ENCODE measurements at regions not wholly inside any gene's neighbourhood (a gene's known extent, or its start where the extent isn't known, plus 50 kb on each side); places are given as distances from the start of the nearest gene placed in this dataset.
"Not testable (repeated sequence)": the region's sequence is repeated elsewhere in the genome, so short reads cannot be mapped to it uniquely, and the experiment has no call there.

DNA sequence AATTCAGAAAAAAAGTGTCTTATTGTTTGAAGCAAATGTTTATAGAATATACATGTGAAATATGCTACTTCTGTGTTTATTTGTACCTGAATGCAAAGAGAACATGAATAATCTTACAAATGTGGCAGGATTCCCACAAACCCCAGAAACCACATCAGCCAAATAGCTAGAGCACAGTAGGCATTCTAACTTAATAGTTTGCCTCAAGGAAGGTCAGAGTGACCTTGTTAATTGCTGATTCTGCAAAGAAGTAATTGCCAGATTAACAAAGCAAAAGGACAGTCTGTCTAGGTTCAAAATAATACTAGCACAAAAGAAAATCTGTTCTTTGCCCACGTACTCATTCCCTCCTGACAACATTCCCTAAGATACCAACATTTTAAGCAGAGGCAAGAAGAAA, 604.0 kb downstream of the PYDC2 start:
- no peaks in the 10 kb centered on the region for H3K4me1 ChIP-seq (ENCODE audit: insufficient read depth, low read length)
- H3K9me3 ChIP-seq (ENCODE audit: low read depth, low read length), result no peaks in the 10 kb centered on the region
- H3K27me3 ChIP-seq (ENCODE audit: insufficient read depth, low read length), result no peaks in the 10 kb centered on the region
- no peak overlapping the region for H3K4me3 ChIP-seq (ENCODE audit: low read length)

- H3K9me3 ChIP-seq (ENCODE audit: low read depth, low read length); H3K4me1 ChIP-seq (ENCODE audit: insufficient read depth, low read length); H3K27me3 ChIP-seq (ENCODE audit: insufficient read depth, low read length); H3K4me3 ChIP-seq (ENCODE audit: low read length): not testable (repeated sequence)
These were observed 605.3 kb downstream of the PYDC2 start for GRCh38 chr3:192066253-192066652.

DNA sequence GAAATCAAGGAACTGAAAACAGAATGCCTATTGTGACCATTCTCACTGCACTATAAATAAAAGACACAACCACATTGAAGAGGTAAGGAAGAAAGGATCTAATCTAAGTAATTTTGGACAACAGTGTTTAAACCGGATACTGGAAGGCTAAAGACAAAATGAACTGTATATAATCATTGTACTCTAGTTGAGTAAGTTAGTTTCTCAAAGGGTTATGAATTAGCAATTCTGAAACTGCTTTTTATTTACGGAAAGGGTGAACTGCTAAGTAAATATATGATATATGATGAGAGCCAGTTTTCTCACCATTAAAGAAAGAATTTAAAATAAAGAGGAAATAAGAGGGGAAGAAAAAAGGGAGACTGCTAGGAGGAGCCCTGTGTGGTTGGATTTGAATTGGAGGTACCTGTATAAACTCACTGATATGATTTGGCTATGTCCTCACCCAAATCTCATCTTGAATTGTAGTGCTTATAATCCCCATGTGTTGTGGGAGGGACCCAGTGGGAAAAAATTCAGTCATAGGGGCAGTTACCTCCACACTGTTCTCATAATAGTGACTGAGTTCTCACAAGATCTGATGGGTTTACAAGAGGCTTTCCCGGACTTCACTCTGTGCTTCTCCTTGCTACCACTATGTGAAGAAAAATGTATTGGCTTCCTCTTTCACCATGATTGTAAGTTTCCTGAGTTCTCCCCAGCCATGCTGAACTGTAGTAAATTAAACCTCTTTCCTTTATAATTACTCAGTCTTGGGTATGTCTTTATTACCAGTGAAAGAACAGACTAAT, 607.7 kb downstream of the PYDC2 start:
- no peak overlapping the region for H3K4me3 ChIP-seq (ENCODE audit: low read length)
- H3K4me1 ChIP-seq (ENCODE audit: insufficient read depth, low read length), result no peaks in the 10 kb centered on the region
- H3K9me3 ChIP-seq (ENCODE audit: low read depth, low read length), result no peaks in the 10 kb centered on the region
- H3K27me3 ChIP-seq (ENCODE audit: insufficient read depth, low read length), result no peaks in the 10 kb centered on the region

DNA sequence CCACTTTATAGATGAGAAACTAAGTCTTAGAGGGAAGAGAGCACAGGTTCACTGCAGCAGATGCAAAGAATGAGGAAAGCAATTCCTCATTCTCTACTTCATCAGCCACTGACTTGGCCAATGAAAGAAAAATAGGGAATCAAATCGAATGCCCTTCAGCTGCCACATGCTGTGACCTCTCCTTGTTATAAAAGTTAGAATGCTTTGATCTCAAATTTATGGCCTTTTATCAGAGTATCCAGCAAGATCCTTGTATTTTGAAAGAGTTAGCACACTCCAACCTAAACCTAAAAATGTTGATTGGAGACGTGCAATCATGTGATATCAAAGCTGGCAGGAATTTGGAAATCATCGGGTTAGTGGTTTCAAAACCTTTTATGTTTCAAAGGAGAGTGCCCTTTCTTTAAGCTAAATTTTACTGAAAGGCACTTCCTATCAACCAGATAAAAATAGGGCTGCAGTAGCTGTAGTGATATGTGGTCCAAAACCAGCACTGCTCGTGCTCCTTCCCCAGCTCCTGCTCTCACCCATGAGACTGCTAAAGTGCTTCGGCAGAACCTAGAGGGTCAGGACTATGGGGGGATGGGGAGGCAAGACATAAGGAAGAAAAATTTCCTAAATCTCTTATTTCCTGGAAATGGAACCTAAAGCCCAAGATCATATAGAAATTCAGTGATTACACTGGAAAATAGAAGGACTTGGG, 617.0 kb downstream of the PYDC2 start:
- H3K4me1 ChIP-seq (ENCODE audit: insufficient read depth, low read length), result no peaks in the 10 kb centered on the region
- H3K27me3 ChIP-seq (ENCODE audit: insufficient read depth, low read length), result no peaks in the 10 kb centered on the region

DNA sequence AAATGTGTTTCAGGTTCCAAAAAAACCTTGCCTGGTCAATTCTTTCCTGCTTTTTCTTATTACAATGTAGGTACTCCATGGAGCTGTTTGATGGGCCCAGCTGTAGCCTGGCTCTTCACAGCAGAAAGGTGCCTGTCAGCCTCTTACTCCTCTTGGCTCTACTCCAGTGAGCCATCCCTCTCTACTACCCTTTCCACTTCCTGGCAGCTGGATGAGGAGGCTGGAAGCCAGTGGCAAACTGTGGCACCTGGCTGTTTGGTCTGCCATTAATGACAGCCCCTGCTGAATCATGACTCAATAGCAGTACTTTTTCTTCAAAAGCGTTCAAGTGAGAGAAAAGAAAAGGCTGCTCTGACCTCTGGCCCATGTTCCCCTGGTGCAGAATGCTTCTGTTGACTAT, 618.1 kb downstream of the PYDC2 start:
- Histone ChIP-seq H3K4me1 (ENCODE audit: insufficient read depth, low read length) (no peaks in the 10 kb centered on the region), H3K4me3 (ENCODE audit: low read length) (no peak overlapping the region), H3K27me3 (ENCODE audit: insufficient read depth, low read length) (no peaks in the 10 kb centered on the region), H3K9me3 (ENCODE audit: low read depth, low read length) (no peaks in the 10 kb centered on the region)

More for the DNA sequence above, 617.0 kb downstream of the PYDC2 start:
- Histone ChIP-seq H3K9me3 (ENCODE audit: low read depth, low read length) (no peaks in the 10 kb centered on the region), H3K4me3 (ENCODE audit: low read length) (no peak overlapping the region)

- Histone ChIP-seq H3K27me3 (ENCODE audit: insufficient read depth, low read length) (no peaks in the 10 kb centered on the region), H3K4me1 (ENCODE audit: insufficient read depth, low read length) (no peaks in the 10 kb centered on the region), H3K9me3 (ENCODE audit: low read depth, low read length) (no peaks in the 10 kb centered on the region), H3K4me3 (ENCODE audit: low read length) (no peak overlapping the region)
These were observed 619.4 kb downstream of the PYDC2 start for GRCh38 chr3:192080336-192080735.

DNA sequence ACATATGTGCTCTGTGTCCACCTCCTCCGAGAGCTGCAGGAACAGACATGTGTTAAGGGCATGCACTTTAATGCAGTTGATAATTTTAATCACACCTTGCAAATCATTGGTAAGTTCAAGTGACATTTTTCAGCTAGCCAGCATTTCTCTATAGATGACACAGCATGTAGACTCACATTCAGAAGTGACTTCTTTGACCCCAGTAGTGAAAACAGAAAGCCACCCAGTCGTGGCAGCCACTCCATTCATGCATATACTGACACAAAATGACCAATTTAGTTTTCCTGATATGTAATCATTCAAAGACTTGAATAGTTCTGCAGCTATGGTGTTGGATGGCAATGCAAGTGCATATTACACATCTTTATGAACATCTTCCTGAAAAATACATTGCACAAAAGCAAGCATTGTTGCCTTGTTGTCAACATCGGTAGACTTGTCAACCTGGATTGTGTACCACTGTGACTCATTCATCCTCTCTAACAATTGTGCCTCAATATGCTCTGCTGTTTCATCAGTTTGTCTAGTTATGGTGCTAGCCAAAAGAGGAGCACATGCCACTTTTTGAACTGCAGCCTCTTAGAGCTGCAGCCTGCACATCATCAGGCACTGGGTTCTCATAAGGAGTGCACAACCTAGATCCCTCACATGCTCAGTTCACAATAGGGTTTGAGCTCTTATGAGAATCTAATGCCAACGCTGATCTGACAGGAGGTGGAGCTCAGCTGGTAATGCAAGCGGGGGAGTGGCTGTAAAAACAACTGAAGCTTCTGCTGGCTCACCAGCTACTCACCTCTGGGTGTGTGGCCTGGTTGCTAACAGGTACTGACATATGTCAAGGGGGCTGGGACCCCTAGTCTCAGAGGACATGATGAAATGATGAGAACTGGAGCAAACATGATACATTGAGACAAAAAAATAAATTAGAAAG, 622.0 kb downstream of the PYDC2 start:
- H3K4me3 ChIP-seq (ENCODE audit: low read length), result no peak overlapping the region
- no peaks in the 10 kb centered on the region for H3K4me1 ChIP-seq (ENCODE audit: insufficient read depth, low read length)
- H3K27me3 ChIP-seq (ENCODE audit: insufficient read depth, low read length), result no peaks in the 10 kb centered on the region
- no peaks in the 10 kb centered on the region for H3K9me3 ChIP-seq (ENCODE audit: low read depth, low read length)
